ENCODE measurements at regions not wholly inside any gene's neighbourhood (a gene's known extent, or its start where the extent isn't known, plus 50 kb on each side); places are given as distances from the start of the nearest gene placed in this dataset.
"Not testable (repeated sequence)": the region's sequence is repeated elsewhere in the genome, so short reads cannot be mapped to it uniquely, and the experiment has no call there.

DNA sequence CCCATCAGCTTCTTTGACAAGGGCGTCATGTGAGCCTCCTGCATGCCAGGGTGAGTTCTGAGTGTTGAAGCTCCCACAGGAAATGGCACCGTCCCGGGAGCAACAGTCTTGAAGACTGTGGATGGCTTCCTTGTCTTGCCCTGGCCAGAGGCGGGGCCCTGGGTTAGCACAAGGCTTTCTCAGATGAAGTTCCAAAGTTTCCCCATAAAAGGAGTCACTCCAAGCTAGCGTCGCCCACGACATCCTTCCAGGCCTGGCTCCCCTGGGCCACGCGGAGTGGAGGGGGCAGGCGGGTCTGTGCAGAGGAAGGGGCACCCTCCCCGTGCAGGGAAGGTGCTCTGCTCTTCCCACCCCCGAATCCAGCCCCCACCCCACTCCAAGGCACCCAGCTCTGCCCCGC, 4426.1 kb upstream of the TPTE start:
- intact Hi-C loops (cut with DNase I); H3K36me3 ChIP-seq; H3K4me1 ChIP-seq; H3K9me3 ChIP-seq; H3K27ac ChIP-seq; H3K27me3 ChIP-seq; H3K4me3 ChIP-seq; DNase-seq: not testable (repeated sequence)
- ATAC-seq = peak in 3 of 4 donors; percentile 21 to 66 (median 41)
- WGBS, 4 donors = 52 to 80% (median 63%) methylated on average over 1 of the region's 13 CpGs; no CpG with 5 or more reads in 1 of the 4 donors

GRCh38 chr21:6096560-6097424, 4424.6 kb upstream of the TPTE start:
- H3K4me3 ChIP-seq; H3K27me3 ChIP-seq; H3K4me1 ChIP-seq; H3K9me3 ChIP-seq; intact Hi-C loops (cut with DNase I); DNase-seq; H3K36me3 ChIP-seq; H3K27ac ChIP-seq: not testable (repeated sequence)
- ATAC-seq = peak in 3 of 4 donors; percentile 48 to 60 (median 59)
- no CpG with 5 or more reads among the region's 24 CpGs for WGBS, 4 donors

- H3K36me3 ChIP-seq; H3K27ac ChIP-seq; DNase-seq; H3K4me1 ChIP-seq; intact Hi-C loops (cut with DNase I); H3K9me3 ChIP-seq; ATAC-seq; H3K4me3 ChIP-seq; H3K27me3 ChIP-seq: not testable (repeated sequence)
- 88 to 98% (median 96%) methylated on average over 3 to 4 of the region's 4 CpGs; no CpG with 5 or more reads in 1 of the 4 donors for WGBS, 4 donors
Measured at GRCh38 chr21:6097736-6098135, 4423.6 kb upstream of the TPTE start.

- H3K9me3 ChIP-seq; intact Hi-C loops (cut with DNase I); H3K36me3 ChIP-seq; H3K27ac ChIP-seq; H3K27me3 ChIP-seq; H3K4me1 ChIP-seq; H3K4me3 ChIP-seq: not testable (repeated sequence)
- WGBS, 4 donors = 59 to 85% (median 65%) methylated on average over 3 to 7 of the region's 8 CpGs; no CpG with 5 or more reads in 1 of the 4 donors
- ATAC-seq (peak in 3 of 4 donors; percentile 41 to 68 (median 50)), DNase-seq (peak in 3 of 5 donors; percentile 9 to 43 (median 9))
Measured at GRCh38 chr21:6098191-6098935, 4423.0 kb upstream of the TPTE start.

DNA sequence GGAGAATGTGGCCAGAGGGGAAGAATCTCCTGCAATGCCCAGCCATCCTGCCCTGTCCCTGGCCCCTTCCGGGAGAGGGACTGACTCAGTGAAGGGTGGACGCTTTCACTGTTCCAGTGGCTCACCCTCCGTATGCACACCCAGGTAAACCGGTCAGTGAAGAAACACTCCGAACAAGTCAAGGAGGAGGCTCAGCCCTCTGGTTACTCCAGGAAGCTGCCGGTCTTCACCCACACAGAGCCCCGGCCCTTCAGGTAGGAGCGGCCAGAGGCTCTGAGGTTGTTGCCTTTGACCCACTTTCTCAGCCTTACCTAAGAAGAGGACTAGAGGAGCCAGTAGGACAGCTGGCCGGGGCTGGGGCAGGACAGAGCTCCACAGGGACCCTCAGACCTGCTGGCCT, 4419.8 kb upstream of the TPTE start:
- no CpG with 5 or more reads among the region's 9 CpGs for WGBS, 4 donors

GRCh38 chr21:6104546-6104945, 4416.8 kb upstream of the TPTE start:
- H3K9me3 ChIP-seq; intact Hi-C loops (cut with DNase I); H3K36me3 ChIP-seq; H3K27me3 ChIP-seq; ATAC-seq; DNase-seq; H3K4me1 ChIP-seq; H3K4me3 ChIP-seq; H3K27ac ChIP-seq: not testable (repeated sequence)
- no CpG with 5 or more reads among the region's 8 CpGs for WGBS, 4 donors

More for the DNA sequence above, 4419.8 kb upstream of the TPTE start:
- H3K36me3 ChIP-seq; H3K4me3 ChIP-seq; DNase-seq; H3K27me3 ChIP-seq; H3K4me1 ChIP-seq; ATAC-seq; intact Hi-C loops (cut with DNase I); H3K9me3 ChIP-seq; H3K27ac ChIP-seq: not testable (repeated sequence)

GRCh38 chr21:6106686-6107567, 4414.5 kb upstream of the TPTE start:
- H3K27me3 ChIP-seq; H3K27ac ChIP-seq; H3K4me1 ChIP-seq; H3K9me3 ChIP-seq; H3K36me3 ChIP-seq; intact Hi-C loops (cut with DNase I); ATAC-seq; H3K4me3 ChIP-seq: not testable (repeated sequence)
- 74 to 90% (median 83%) methylated on average over 1 to 15 of the region's 26 CpGs; no CpG with 5 or more reads in 1 of the 4 donors for WGBS, 4 donors
- peak in 2 of 5 donors; percentile 0 to 9 for DNase-seq

DNA sequence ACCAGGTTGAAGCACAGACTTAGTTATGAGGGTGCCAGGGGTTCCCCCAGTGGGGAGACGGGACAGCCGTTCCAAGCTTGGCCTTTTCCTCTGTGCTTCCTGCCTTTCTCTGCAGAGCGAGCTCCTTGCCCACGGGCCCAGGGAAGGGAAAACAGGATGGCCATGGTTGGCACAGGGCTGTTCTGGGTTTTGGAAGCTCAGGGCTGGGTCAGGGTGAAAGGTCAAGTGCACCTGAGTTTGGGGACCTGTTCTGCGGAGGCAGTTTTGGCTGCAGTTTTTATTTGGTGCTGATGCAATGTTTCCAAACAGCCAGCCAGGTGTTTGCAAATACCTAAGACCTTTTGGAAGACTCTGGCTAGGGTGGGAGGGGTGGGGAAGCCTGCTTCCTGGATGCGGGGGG, 4412.5 kb upstream of the TPTE start:
- H3K27me3 ChIP-seq; intact Hi-C loops (cut with DNase I); H3K36me3 ChIP-seq; H3K9me3 ChIP-seq; H3K27ac ChIP-seq; H3K4me3 ChIP-seq; ATAC-seq; DNase-seq; H3K4me1 ChIP-seq: not testable (repeated sequence)
- WGBS, 4 donors = no CpG with 5 or more reads among the region's 6 CpGs

- DNase-seq (peak; percentile 3 to 29 (median 23)), ATAC-seq (peak in 3 of 4 donors; percentile 3 to 36 (median 26))
- intact Hi-C loops (cut with DNase I); H3K27ac ChIP-seq; H3K27me3 ChIP-seq; H3K36me3 ChIP-seq; H3K4me3 ChIP-seq; H3K4me1 ChIP-seq; H3K9me3 ChIP-seq: not testable (repeated sequence)
- 63 to 66% methylated on average over 5 to 10 of the region's 13 CpGs; no CpG with 5 or more reads in 2 of the 4 donors for whole genome bisulfite sequencing, 4 donors
Measured at GRCh38 chr21:6109774-6110173, 4411.6 kb upstream of the TPTE start.

DNA sequence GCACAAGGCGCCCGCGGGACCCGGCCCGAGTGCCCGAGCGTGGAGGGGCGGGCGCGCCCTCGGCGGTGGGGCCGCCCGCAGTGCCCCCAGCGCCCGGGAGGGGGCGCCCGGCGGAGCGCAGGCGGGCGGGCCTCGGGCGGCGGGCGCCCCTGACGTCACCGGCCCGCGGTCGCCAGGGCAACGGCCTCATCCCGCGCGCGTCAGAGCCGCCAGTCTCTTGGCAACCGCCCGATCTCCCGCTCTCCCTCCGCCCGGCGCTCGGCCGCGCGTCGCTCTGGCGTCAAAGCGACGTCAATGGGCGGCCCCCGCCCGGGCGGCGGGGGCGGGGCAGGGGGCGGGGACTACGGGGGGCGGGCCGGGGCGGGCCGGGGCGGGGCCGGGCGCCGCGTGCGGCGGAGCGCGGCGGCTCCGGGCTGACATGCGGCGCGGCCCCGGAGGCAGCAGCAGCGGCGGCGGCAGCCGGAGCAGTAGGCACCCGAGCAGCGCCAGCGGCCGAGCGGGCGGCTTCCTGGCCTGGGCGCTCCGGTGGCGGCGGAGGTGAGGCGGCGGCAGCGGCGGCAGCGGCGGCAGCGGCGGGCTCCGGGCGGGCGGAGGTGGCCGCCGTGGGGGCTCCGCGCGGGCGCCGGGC, 4410.6 kb upstream of the TPTE start:
- intact Hi-C loops (cut with DNase I); H3K27me3 ChIP-seq; H3K36me3 ChIP-seq; DNase-seq; H3K9me3 ChIP-seq; H3K4me1 ChIP-seq: not testable (repeated sequence)
- H3K27ac ChIP-seq = peak overlapping the region in 1 of 12 donors; percentile 66
- ATAC-seq = peak; percentile 80 to 91 (median 88)
- H3K4me3 ChIP-seq = peak overlapping the region in 1 of 12 donors; percentile 49
- WGBS, 4 donors = no CpG with 5 or more reads among the region's 110 CpGs
